HTR-8/SVneo (cell line): ENCODE measurements at regions not wholly inside any gene's neighbourhood (a gene's known extent, or its start where the extent isn't known, plus 50 kb on each side); places are given as distances from the start of the nearest gene placed in this dataset.

Experiments used
- DNase-seq: peaks from one replicate; pipeline ENCODE4 v3.0.0; 2011; ENCODE audit warnings: low spot score, mixed read lengths; ENCODE audit not compliant: insufficient read length
- FAIRE-seq: peaks from 2 replicates; lab custom pipeline; 2011; peaks lifted over from hg19 to GRCh38; lab: Jason Lieb, UNC

GRCh38 chr9:103992938-103993579 lies 101.0 kb upstream of the SMC2 start:
- no peak for FAIRE-seq

GRCh38 chr9:103997856-103998370 lies 96.2 kb upstream of the SMC2 start:
- DNase-seq (no peak), FAIRE-seq (no peak)

More at GRCh38 chr9:103992938-103993579, 101.0 kb upstream of the SMC2 start:
- no peak for DNase-seq

GRCh38 chr9:103999375-104000062 lies 94.6 kb upstream of the SMC2 start:
- no peak for DNase-seq
- FAIRE-seq = no peak

GRCh38 chr9:104009826-104010225 lies 84.3 kb upstream of the SMC2 start:
- FAIRE-seq (no peak), DNase-seq (no peak)

GRCh38 chr9:104022083-104022482 lies 72.0 kb upstream of the SMC2 start:
- DNase-seq = no peak

GRCh38 chr9:104025104-104025503 lies 69.0 kb upstream of the SMC2 start:
- DNase-seq (no peak), FAIRE-seq (no peak)

More at GRCh38 chr9:104022083-104022482, 72.0 kb upstream of the SMC2 start:
- no peak for FAIRE-seq

DNA sequence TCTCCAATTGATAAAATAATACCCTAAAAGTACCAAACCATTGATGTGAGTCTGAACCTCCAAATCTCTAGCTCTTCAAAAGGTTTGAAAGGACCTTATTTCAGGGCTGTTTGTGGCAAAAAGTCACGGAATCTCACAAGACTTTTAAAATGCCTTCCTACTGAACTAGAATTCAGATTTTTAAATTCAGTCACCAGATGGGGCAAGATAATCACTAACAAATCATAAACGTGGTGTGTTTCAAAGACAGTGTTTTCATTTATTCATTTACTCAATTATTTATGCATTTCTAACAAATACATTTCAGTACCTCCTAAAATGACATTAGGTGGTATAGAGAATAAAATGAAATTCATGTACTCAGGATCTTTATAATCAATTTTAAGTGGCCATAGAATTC lies 68.2 kb upstream of the SMC2 start:
- no peak for FAIRE-seq
- no peak for DNase-seq

- no peak for FAIRE-seq
- no peak for DNase-seq
Observed at GRCh38 chr9:104027295-104027694, 66.8 kb upstream of the SMC2 start.

- DNase-seq (no peak), FAIRE-seq (no peak)
Observed at GRCh38 chr9:104028827-104029226, 65.3 kb upstream of the SMC2 start.
